ENCODE measurements at regions not wholly inside any gene's neighbourhood (a gene's known extent, or its start where the extent isn't known, plus 50 kb on each side); places are given as distances from the start of the nearest gene placed in this dataset.

- TF ChIP-seq ZNF592 (IDR thresholded peaks at IDR 0.05) (peak; percentile 82), ZNF707 (CRISPR knock-in tag; conservative IDR thresholded peaks at IDR 0.05) (no peak), MEF2D (tag; conservative IDR thresholded peaks at IDR 0.05; ENCODE audit: low read depth) (no peak), CHD1 (IDR thresholded peaks at IDR 0.05; ENCODE audit: low read length) (no peak), SNIP1 (IDR thresholded peaks at IDR 0.05; ENCODE audit: low read depth) (no peak), FOXK2 (conservative IDR thresholded peaks at IDR 0.05 in 1 of 2, IDR thresholded peaks at IDR 0.05 in 1 of 2; ENCODE audit: low read depth in 2 of 2) (peak in 1 of 2 experiments; percentile 68; a peak in 1 of 4 replicates), MAFG (tag; conservative IDR thresholded peaks at IDR 0.05) (no peak), PML (IDR thresholded peaks at IDR 0.05; ENCODE audit: low read length) (no peak), ZNF583 (CRISPR knock-in tag; IDR thresholded peaks at IDR 0.05) (no peak), HMG20B (CRISPR knock-in tag; IDR thresholded peaks at IDR 0.05) (no peak), SLC30A9 (CRISPR knock-in tag; IDR thresholded peaks at IDR 0.05) (no peak), TAF7 (tag; IDR thresholded peaks at IDR 0.05) (0 out of 2 replicates have a peak, but pooled peaks have one; percentile 10), KAT7 (CRISPR knock-in tag; IDR thresholded peaks at IDR 0.05; ENCODE audit: borderline replicate concordance) (no peak)
- TF ChIP-seq, protein P1, sequence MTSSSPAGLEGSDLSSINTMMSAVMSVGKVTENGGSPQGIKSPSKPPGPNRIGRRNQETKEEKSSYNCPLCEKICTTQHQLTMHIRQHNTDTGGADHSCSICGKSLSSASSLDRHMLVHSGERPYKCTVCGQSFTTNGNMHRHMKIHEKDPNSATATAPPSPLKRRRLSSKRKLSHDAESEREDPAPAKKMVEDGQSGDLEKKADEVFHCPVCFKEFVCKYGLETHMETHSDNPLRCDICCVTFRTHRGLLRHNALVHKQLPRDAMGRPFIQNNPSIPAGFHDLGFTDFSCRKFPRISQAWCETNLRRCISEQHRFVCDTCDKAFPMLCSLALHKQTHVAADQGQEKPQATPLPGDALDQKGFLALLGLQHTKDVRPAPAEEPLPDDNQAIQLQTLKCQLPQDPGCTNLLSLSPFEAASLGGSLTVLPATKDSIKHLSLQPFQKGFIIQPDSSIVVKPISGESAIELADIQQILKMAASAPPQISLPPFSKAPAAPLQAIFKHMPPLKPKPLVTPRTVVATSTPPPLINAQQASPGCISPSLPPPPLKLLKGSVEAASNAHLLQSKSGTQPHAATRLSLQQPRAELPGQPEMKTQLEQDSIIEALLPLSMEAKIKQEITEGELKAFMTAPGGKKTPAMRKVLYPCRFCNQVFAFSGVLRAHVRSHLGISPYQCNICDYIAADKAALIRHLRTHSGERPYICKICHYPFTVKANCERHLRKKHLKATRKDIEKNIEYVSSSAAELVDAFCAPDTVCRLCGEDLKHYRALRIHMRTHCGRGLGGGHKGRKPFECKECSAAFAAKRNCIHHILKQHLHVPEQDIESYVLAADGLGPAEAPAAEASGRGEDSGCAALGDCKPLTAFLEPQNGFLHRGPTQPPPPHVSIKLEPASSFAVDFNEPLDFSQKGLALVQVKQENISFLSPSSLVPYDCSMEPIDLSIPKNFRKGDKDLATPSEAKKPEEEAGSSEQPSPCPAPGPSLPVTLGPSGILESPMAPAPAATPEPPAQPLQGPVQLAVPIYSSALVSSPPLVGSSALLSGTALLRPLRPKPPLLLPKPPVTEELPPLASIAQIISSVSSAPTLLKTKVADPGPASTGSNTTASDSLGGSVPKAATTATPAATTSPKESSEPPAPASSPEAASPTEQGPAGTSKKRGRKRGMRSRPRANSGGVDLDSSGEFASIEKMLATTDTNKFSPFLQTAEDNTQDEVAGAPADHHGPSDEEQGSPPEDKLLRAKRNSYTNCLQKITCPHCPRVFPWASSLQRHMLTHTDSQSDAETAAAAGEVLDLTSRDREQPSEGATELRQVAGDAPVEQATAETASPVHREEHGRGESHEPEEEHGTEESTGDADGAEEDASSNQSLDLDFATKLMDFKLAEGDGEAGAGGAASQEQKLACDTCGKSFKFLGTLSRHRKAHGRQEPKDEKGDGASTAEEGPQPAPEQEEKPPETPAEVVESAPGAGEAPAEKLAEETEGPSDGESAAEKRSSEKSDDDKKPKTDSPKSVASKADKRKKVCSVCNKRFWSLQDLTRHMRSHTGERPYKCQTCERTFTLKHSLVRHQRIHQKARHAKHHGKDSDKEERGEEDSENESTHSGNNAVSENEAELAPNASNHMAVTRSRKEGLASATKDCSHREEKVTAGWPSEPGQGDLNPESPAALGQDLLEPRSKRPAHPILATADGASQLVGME (CRISPR knock-in tag; IDR thresholded peaks at IDR 0.05): no peak
- TF ChIP-seq, protein P2, sequence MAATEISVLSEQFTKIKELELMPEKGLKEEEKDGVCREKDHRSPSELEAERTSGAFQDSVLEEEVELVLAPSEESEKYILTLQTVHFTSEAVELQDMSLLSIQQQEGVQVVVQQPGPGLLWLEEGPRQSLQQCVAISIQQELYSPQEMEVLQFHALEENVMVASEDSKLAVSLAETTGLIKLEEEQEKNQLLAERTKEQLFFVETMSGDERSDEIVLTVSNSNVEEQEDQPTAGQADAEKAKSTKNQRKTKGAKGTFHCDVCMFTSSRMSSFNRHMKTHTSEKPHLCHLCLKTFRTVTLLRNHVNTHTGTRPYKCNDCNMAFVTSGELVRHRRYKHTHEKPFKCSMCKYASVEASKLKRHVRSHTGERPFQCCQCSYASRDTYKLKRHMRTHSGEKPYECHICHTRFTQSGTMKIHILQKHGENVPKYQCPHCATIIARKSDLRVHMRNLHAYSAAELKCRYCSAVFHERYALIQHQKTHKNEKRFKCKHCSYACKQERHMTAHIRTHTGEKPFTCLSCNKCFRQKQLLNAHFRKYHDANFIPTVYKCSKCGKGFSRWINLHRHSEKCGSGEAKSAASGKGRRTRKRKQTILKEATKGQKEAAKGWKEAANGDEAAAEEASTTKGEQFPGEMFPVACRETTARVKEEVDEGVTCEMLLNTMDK (IDR thresholded peaks at IDR 0.05; ENCODE audit: borderline replicate concordance, insufficient read depth, low read depth, low read length, poor library complexity, severe bottlenecking): no peak
Observed at GRCh38 chr18:8982416-8983183, 119.9 kb upstream of the NDUFV2 start (continued).

Data from K562 (cell line).